GM23248 (cell line): ENCODE measurements at regions not wholly inside any gene's neighbourhood (a gene's known extent, or its start where the extent isn't known, plus 50 kb on each side); places are given as distances from the start of the nearest gene placed in this dataset.

Experiments used
- EZH2 ChIP-seq: fragments of 200-600 bp; sonication (generic); IDR thresholded peaks from 2 replicates; pipeline ENCODE4 v1.6.1; 2018; ENCODE audit warnings: antibody characterized with exemption, mild to moderate bottlenecking; ENCODE audit not compliant: insufficient read depth, poor library complexity, severe bottlenecking
- EZH2phosphoT487 ChIP-seq: fragments of 200-600 bp; sonication (generic); IDR thresholded peaks from 2 replicates; pipeline ENCODE4 v1.6.1; 2018; ENCODE audit warnings: antibody characterized with exemption, moderate library complexity, mild to moderate bottlenecking, low read depth; ENCODE audit not compliant: insufficient read depth

DNA sequence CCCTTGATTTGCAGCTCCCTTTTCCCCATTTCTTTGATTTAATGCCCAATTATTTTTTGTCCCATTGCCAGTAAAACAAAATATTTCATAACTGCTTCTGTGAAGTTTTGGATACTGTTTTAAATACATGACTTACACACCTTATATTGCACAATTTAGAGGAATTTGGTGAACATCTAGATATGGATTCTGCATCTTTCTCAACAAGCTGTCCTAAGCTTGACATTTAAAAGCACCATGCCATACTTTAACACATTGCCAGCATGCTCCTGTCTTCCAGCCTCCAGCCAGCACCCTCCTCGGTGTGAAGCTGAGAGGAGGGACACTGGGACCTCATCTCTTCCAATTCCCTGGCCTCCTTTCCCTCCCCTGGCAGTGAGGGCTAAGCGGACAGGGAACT lies 167.6 kb downstream of the SEC16B start:
- TF ChIP-seq EZH2: no peak
- no peak for TF ChIP-seq EZH2phosphoT487
